HUDEP-2 (cell line): ENCODE measurements at regions not wholly inside any gene's neighbourhood (a gene's known extent, or its start where the extent isn't known, plus 50 kb on each side); places are given as distances from the start of the nearest gene placed in this dataset.
"Not testable (repeated sequence)": the region's sequence is repeated elsewhere in the genome, so short reads cannot be mapped to it uniquely, and the experiment has no call there.

Source experiments
- DNase-seq, 76 experiments: peaks; one replicate each; lab custom pipeline; 2025; ENCODE audit not compliant: unreplicated experiment in 76 of 76; lab: John Stamatoyannopoulos, UW

- DNase-seq: no peak
Measured at GRCh38 chr1:194073833-194074232, 887.4 kb upstream of the B3GALT2 start.

- no peak for DNase-seq
Measured at GRCh38 chr1:194071205-194071604, 884.8 kb upstream of the B3GALT2 start.

GRCh38 chr1:194069831-194070218 is 883.4 kb upstream of the B3GALT2 start:
- no peak for DNase-seq

- DNase-seq: no peak
Measured at GRCh38 chr1:194069168-194069830, 882.9 kb upstream of the B3GALT2 start.

- DNase-seq: no peak
Measured at GRCh38 chr1:194068446-194069167, 882.2 kb upstream of the B3GALT2 start.

- no peak for DNase-seq
Measured at GRCh38 chr1:194067772-194068171, 881.4 kb upstream of the B3GALT2 start.

- no peak for DNase-seq
Measured at GRCh38 chr1:194062962-194063361, 876.5 kb upstream of the B3GALT2 start.

GRCh38 chr1:194062526-194062925 is 876.1 kb upstream of the B3GALT2 start:
- no peak for DNase-seq

GRCh38 chr1:194060481-194060880 is 874.1 kb upstream of the B3GALT2 start:
- DNase-seq: no peak

GRCh38 chr1:194058268-194058667 is 871.9 kb upstream of the B3GALT2 start:
- not testable (repeated sequence) for DNase-seq

- DNase-seq: no peak
Measured at GRCh38 chr1:194056169-194056568, 869.8 kb upstream of the B3GALT2 start.

GRCh38 chr1:194055536-194055935 is 869.1 kb upstream of the B3GALT2 start:
- no peak for DNase-seq

GRCh38 chr1:194052514-194053338 is 866.3 kb upstream of the B3GALT2 start:
- no peak for DNase-seq

GRCh38 chr1:194047921-194048320 is 861.5 kb upstream of the B3GALT2 start:
- no peak for DNase-seq

- DNase-seq: no peak
Measured at GRCh38 chr1:194047206-194047605, 860.8 kb upstream of the B3GALT2 start.

- no peak for DNase-seq
Measured at GRCh38 chr1:194045416-194045815, 859.0 kb upstream of the B3GALT2 start.

GRCh38 chr1:194044892-194045291 is 858.5 kb upstream of the B3GALT2 start:
- no peak for DNase-seq

GRCh38 chr1:194043984-194044755 is 857.8 kb upstream of the B3GALT2 start:
- DNase-seq: peak in 1 of 76 experiments; percentile 1

GRCh38 chr1:194042736-194043135 is 856.3 kb upstream of the B3GALT2 start:
- no peak for DNase-seq

GRCh38 chr1:194040496-194040895 is 854.1 kb upstream of the B3GALT2 start:
- DNase-seq: no peak

- no peak for DNase-seq
Measured at GRCh38 chr1:194039578-194039977, 853.2 kb upstream of the B3GALT2 start.
